Activated CD4-positive, alpha-beta T cell treated with anti-CD3 and anti-CD28 coated beads for 36 hours (primary cell): ENCODE measurements at regions not wholly inside any gene's neighbourhood (a gene's known extent, or its start where the extent isn't known, plus 50 kb on each side); places are given as distances from the start of the nearest gene placed in this dataset.

Source experiments
- ATAC-seq: fragments of 200-7000 bp; cut with Tn5 transposase; one replicate; pipeline ENCODE4 v1.10.0; 2021; ENCODE audit warnings: mild to moderate bottlenecking, moderate library complexity
- CTCF ChIA-PET: fragments of 350-600 bp; sonication (Branson Sonifier 250); formaldehyde crosslinking; loops from one replicate; lab custom pipeline; 2021; ENCODE audit warnings: antibody characterized with exemption; lab: Charles Lee
- POLR2A ChIA-PET: fragments of 350-600 bp; sonication (Branson Sonifier 250); formaldehyde crosslinking; loops from one replicate; lab custom pipeline; 2021; ENCODE audit warnings: antibody characterized with exemption, inconsistent platforms; lab: Charles Lee
- DNase-seq: peaks from one replicate; pipeline ENCODE4 v3.0.0-alpha.2; 2020
- H3K27ac Mint-ChIP-seq: one replicate; pipeline ENCODE4 v1.8.0; 2021; ENCODE audit warnings: mixed read lengths
- H3K27me3 Mint-ChIP-seq: one replicate; pipeline ENCODE4 v1.8.0; 2021; ENCODE audit warnings: mixed read lengths
- H3K36me3 Mint-ChIP-seq: one replicate; pipeline ENCODE4 v1.8.0; 2021; ENCODE audit warnings: low read depth, mixed read lengths
- H3K4me1 Mint-ChIP-seq: one replicate; pipeline ENCODE4 v1.8.0; 2021; ENCODE audit warnings: mixed read lengths
- H3K4me3 Mint-ChIP-seq: one replicate; pipeline ENCODE4 v1.8.0; 2021; ENCODE audit warnings: mild to moderate bottlenecking, moderate library complexity, mixed read lengths
- H3K9me3 Mint-ChIP-seq: one replicate; pipeline ENCODE4 v1.8.0; 2021; ENCODE audit warnings: low read depth, mixed read lengths
- intact Hi-C, 2 experiments: fragments of 100-400 bp; cut with DNase I in 1 of 2; cut with micrococcal nuclease in 1 of 2; formaldehyde crosslinking; loops; one replicate each; pipeline versions ENCODE4 v1.14.2 to v1.15.1; 2022 to 2024; cut with DNase I, micrococcal nuclease

GRCh38 chr11:69367211-69367964 lies 73.4 kb downstream of the MYEOV start:
- DNase-seq: no peak
- intact Hi-C loops: no loop called here

GRCh38 chr11:69368119-69368880 lies 74.3 kb downstream of the MYEOV start:
- DNase-seq (peak; percentile 1), ATAC-seq (no peak)
- no peaks in the 10 kb centered on the region for H3K4me1 Mint-ChIP-seq
- intact Hi-C loops: no loop called here
- no peak overlapping the region for H3K4me3 Mint-ChIP-seq
- H3K36me3 Mint-ChIP-seq: no peaks in the 10 kb centered on the region
- H3K27ac Mint-ChIP-seq: no peak overlapping the region
- H3K9me3 Mint-ChIP-seq: no peaks in the 10 kb centered on the region
- ChIA-PET POLR2A (no interaction called here), CTCF (interaction anchor here (0.6 to 1.1 kb wide), 3 partner anchors 13 to 332 kb away, joined by 3 to 4 read pairs (median 3); no protein-coding TSS in a partner anchor)
- H3K27me3 Mint-ChIP-seq: no peaks in the 10 kb centered on the region

More at GRCh38 chr11:69367211-69367964, 73.4 kb downstream of the MYEOV start:
- CTCF ChIA-PET: interaction anchor here (0.6 to 0.8 kb wide), 2 partner anchors 10 to 612 kb away, joined by 3 read pairs; no protein-coding TSS in a partner anchor
- no peaks in the 10 kb centered on the region for H3K27me3 Mint-ChIP-seq
- no peaks in the 10 kb centered on the region for H3K9me3 Mint-ChIP-seq
- no peak overlapping the region for H3K27ac Mint-ChIP-seq
- no peak for ATAC-seq
- H3K4me3 Mint-ChIP-seq: no peak overlapping the region
- H3K36me3 Mint-ChIP-seq: no peaks in the 10 kb centered on the region
- POLR2A ChIA-PET: no interaction called here
- H3K4me1 Mint-ChIP-seq: no peaks in the 10 kb centered on the region

- POLR2A ChIA-PET: no interaction called here
- no peak overlapping the region for H3K27ac Mint-ChIP-seq
- H3K9me3 Mint-ChIP-seq: no peaks in the 10 kb centered on the region
- no peak overlapping the region for H3K4me3 Mint-ChIP-seq
- H3K36me3 Mint-ChIP-seq: no peaks in the 10 kb centered on the region
- no peak for ATAC-seq
- no peak for DNase-seq
- no peaks in the 10 kb centered on the region for H3K4me1 Mint-ChIP-seq
- intact Hi-C loops: no loop called here
- no peaks in the 10 kb centered on the region for H3K27me3 Mint-ChIP-seq
- CTCF ChIA-PET: interaction anchor here (1.1 kb wide), 1 partner anchor 12 kb away, joined by 3 read pairs; no protein-coding TSS in a partner anchor
Observed at GRCh38 chr11:69369210-69369825, 75.4 kb downstream of the MYEOV start.

- Mint-ChIP-seq H3K4me3 (no peak overlapping the region), H3K9me3 (no peaks in the 10 kb centered on the region), H3K4me1 (no peaks in the 10 kb centered on the region), H3K36me3 (no peaks in the 10 kb centered on the region), H3K27ac (no peak overlapping the region), H3K27me3 (no peaks in the 10 kb centered on the region)
- no peak for DNase-seq
- intact Hi-C loops: no loop called here
- no peak for ATAC-seq
- POLR2A ChIA-PET: no interaction called here
- CTCF ChIA-PET: no interaction called here
Observed at GRCh38 chr11:69369945-69370344, 76.0 kb downstream of the MYEOV start.

GRCh38 chr11:69370984-69371709 lies 77.2 kb downstream of the MYEOV start:
- Mint-ChIP-seq H3K27ac (no peak overlapping the region), H3K36me3 (no peaks in the 10 kb centered on the region), H3K27me3 (no peaks in the 10 kb centered on the region), H3K9me3 (no peaks in the 10 kb centered on the region), H3K4me1 (no peaks in the 10 kb centered on the region), H3K4me3 (no peak overlapping the region)
- POLR2A ChIA-PET: no interaction called here
- DNase-seq (peak; percentile 2), ATAC-seq (no peak)
- intact Hi-C loops: no loop called here
- CTCF ChIA-PET: no interaction called here

GRCh38 chr11:69371731-69372588 lies 78.0 kb downstream of the MYEOV start:
- CTCF ChIA-PET: no interaction called here
- no peak overlapping the region for H3K27ac Mint-ChIP-seq
- ATAC-seq: no peak
- POLR2A ChIA-PET: no interaction called here
- H3K4me3 Mint-ChIP-seq: no peak overlapping the region
- H3K36me3 Mint-ChIP-seq: no peaks in the 10 kb centered on the region
- H3K9me3 Mint-ChIP-seq: no peaks in the 10 kb centered on the region
- no peak for DNase-seq
- H3K27me3 Mint-ChIP-seq: no peaks in the 10 kb centered on the region
- no peaks in the 10 kb centered on the region for H3K4me1 Mint-ChIP-seq
- intact Hi-C loops: no loop called here

GRCh38 chr11:69372589-69373250 lies 78.8 kb downstream of the MYEOV start:
- H3K27ac Mint-ChIP-seq: no peak overlapping the region
- intact Hi-C loops: no loop called here
- CTCF ChIA-PET: no interaction called here

GRCh38 chr11:69373251-69373635 lies 79.3 kb downstream of the MYEOV start:
- ATAC-seq (no peak), DNase-seq (no peak)
- no peaks in the 10 kb centered on the region for H3K27me3 Mint-ChIP-seq
- intact Hi-C loops: no loop called here
- no peak overlapping the region for H3K27ac Mint-ChIP-seq
- no peak overlapping the region for H3K4me3 Mint-ChIP-seq
- no peaks in the 10 kb centered on the region for H3K9me3 Mint-ChIP-seq
- H3K4me1 Mint-ChIP-seq: no peaks in the 10 kb centered on the region
- no peaks in the 10 kb centered on the region for H3K36me3 Mint-ChIP-seq
- POLR2A ChIA-PET: no interaction called here
- CTCF ChIA-PET: no interaction called here

More at GRCh38 chr11:69372589-69373250, 78.8 kb downstream of the MYEOV start:
- Mint-ChIP-seq H3K4me1 (no peaks in the 10 kb centered on the region), H3K4me3 (no peak overlapping the region), H3K27me3 (no peaks in the 10 kb centered on the region), H3K9me3 (no peaks in the 10 kb centered on the region), H3K36me3 (no peaks in the 10 kb centered on the region)
- ATAC-seq (no peak), DNase-seq (peak; percentile 1)
- POLR2A ChIA-PET: no interaction called here

GRCh38 chr11:69374110-69374945 lies 80.4 kb downstream of the MYEOV start:
- no peak for ATAC-seq
- no peaks in the 10 kb centered on the region for H3K27me3 Mint-ChIP-seq
- H3K4me3 Mint-ChIP-seq: no peak overlapping the region
- POLR2A ChIA-PET: no interaction called here
- H3K36me3 Mint-ChIP-seq: no peaks in the 10 kb centered on the region
- no peaks in the 10 kb centered on the region for H3K4me1 Mint-ChIP-seq
- CTCF ChIA-PET: interaction anchor here (0.6 kb wide), 1 partner anchor 335 kb away, joined by 3 read pairs; no protein-coding TSS in a partner anchor
- H3K9me3 Mint-ChIP-seq: no peaks in the 10 kb centered on the region
- intact Hi-C loops: no loop called here
- H3K27ac Mint-ChIP-seq: no peak overlapping the region
- DNase-seq: peak; percentile 3

- ChIA-PET CTCF (no interaction called here), POLR2A (no interaction called here)
- ATAC-seq: no peak
- H3K4me3 Mint-ChIP-seq: no peak overlapping the region
- no peak for DNase-seq
- no peaks in the 10 kb centered on the region for H3K27me3 Mint-ChIP-seq
- H3K36me3 Mint-ChIP-seq: no peaks in the 10 kb centered on the region
- no peak overlapping the region for H3K27ac Mint-ChIP-seq
- intact Hi-C loops: no loop called here
- H3K9me3 Mint-ChIP-seq: no peaks in the 10 kb centered on the region
- no peaks in the 10 kb centered on the region for H3K4me1 Mint-ChIP-seq
Observed at GRCh38 chr11:69374946-69375310, 81.0 kb downstream of the MYEOV start.
